Calu3 (cell line): ENCODE measurements at regions not wholly inside any gene's neighbourhood (a gene's known extent, or its start where the extent isn't known, plus 50 kb on each side); places are given as distances from the start of the nearest gene placed in this dataset.

Source experiments
- BruUV-seq: library from RNA; stranded (reverse); fragments of 400-500 nt; replicated peaks from 2 replicates; lab custom pipeline; 2021; lab: Mats Ljungman, UMichigan
- CTCF ChIA-PET: fragments of 300-600 bp; sonication (Branson Sonifier 250); formaldehyde crosslinking; loops from one replicate; lab custom pipeline; 2022; ENCODE audit warnings: antibody characterized with exemption; lab: Charles Lee
- DNase-seq: peaks from one replicate; pipeline ENCODE4 v3.0.0; 2022
- H3K27ac Mint-ChIP-seq: one replicate; pipeline ENCODE4 v1.8.0; 2022; ENCODE audit warnings: mixed read lengths; ENCODE audit not compliant: unreplicated experiment
- H3K27me3 Mint-ChIP-seq: one replicate; pipeline ENCODE4 v1.8.0; 2022; ENCODE audit warnings: mixed read lengths; ENCODE audit not compliant: unreplicated experiment
- H3K36me3 Mint-ChIP-seq: one replicate; pipeline ENCODE4 v1.8.0; 2022; ENCODE audit warnings: mild to moderate bottlenecking, moderate library complexity, mixed read lengths; ENCODE audit not compliant: insufficient read depth, unreplicated experiment
- H3K4me1 Mint-ChIP-seq: one replicate; pipeline ENCODE4 v1.8.0; 2022; ENCODE audit warnings: mild to moderate bottlenecking, low read depth, mixed read lengths; ENCODE audit not compliant: unreplicated experiment
- H3K4me3 Mint-ChIP-seq: one replicate; pipeline ENCODE4 v1.8.0; 2022; ENCODE audit warnings: mild to moderate bottlenecking, low read depth, moderate library complexity, mixed read lengths; ENCODE audit not compliant: unreplicated experiment
- H3K9me3 Mint-ChIP-seq: one replicate; pipeline ENCODE4 v1.8.0; 2022; ENCODE audit warnings: low read depth, mixed read lengths; ENCODE audit not compliant: unreplicated experiment
- intact Hi-C: fragments of 100-400 bp; cut with micrococcal nuclease; formaldehyde crosslinking; loops from one replicate; pipeline ENCODE4 v1.10.0; 2022; ENCODE audit not compliant: unreplicated experiment
- TF ChIP-seq, protein P1 (sequence below): fragments of 200-600 bp; IDR thresholded peaks from one replicate; pipeline ENCODE4 v1.8.0; 2022; ENCODE audit warnings: antibody characterized with exemption; ENCODE audit not compliant: unreplicated experiment

DNA sequence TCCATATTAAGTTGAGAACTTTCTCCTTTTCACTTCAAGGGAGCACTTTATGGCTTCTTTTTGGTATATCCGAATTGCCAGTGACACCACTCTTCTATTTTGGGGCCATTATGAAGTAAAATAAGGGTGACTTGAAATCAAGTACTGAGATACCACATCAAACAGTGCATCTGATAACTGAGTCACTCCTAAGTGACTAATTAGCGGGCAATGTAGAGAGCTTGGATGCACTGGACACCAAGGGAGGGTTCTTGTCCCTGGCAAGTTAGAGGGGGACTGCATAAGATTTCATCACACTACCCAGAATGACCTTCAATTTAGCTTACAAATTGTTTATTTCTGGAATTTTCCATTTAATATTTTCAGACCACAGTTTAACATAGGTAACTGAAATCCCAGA is 813.9 kb upstream of the CDH10 start:
- Mint-ChIP-seq H3K27me3 (no peaks in the 10 kb centered on the region), H3K9me3 (peaks cover 9% of the 10 kb centered on the region), H3K4me3 (no peak overlapping the region), H3K36me3 (no peaks in the 10 kb centered on the region), H3K4me1 (no peaks in the 10 kb centered on the region), H3K27ac (no peak overlapping the region)
- DNase-seq = no peak
- CTCF ChIA-PET = no interaction called here
- intact Hi-C loops = no loop called here
- TF ChIP-seq, protein P1, sequence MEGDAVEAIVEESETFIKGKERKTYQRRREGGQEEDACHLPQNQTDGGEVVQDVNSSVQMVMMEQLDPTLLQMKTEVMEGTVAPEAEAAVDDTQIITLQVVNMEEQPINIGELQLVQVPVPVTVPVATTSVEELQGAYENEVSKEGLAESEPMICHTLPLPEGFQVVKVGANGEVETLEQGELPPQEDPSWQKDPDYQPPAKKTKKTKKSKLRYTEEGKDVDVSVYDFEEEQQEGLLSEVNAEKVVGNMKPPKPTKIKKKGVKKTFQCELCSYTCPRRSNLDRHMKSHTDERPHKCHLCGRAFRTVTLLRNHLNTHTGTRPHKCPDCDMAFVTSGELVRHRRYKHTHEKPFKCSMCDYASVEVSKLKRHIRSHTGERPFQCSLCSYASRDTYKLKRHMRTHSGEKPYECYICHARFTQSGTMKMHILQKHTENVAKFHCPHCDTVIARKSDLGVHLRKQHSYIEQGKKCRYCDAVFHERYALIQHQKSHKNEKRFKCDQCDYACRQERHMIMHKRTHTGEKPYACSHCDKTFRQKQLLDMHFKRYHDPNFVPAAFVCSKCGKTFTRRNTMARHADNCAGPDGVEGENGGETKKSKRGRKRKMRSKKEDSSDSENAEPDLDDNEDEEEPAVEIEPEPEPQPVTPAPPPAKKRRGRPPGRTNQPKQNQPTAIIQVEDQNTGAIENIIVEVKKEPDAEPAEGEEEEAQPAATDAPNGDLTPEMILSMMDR = no peak
- no TSS peak for BruUV-seq

DNA sequence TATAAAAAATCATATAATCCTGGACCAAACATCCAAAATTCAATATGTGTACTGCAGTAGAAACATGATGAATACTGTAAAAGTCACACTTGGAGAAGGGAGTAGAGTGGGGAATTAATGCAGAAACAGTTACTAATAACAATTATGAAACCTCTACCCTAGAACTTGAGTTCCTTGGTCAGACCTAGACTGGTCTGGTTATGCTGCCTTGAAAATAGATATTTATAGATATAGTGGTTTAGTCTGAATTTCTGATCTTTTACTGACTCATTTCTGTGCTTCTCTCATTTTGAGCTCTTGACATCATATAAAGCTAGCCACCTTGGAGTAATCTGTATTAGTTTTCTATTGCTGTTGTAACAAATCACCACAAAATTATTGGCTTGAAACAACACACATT is 808.7 kb upstream of the CDH10 start:
- H3K27ac Mint-ChIP-seq = no peak overlapping the region
- H3K36me3 Mint-ChIP-seq = no peaks in the 10 kb centered on the region
- H3K4me1 Mint-ChIP-seq = no peaks in the 10 kb centered on the region
- no TSS peak for BruUV-seq
- CTCF ChIA-PET = no interaction called here
- H3K27me3 Mint-ChIP-seq = no peaks in the 10 kb centered on the region
- TF ChIP-seq, protein P1 = no peak
- intact Hi-C loops = no loop called here
- peaks cover 10% of the 10 kb centered on the region for H3K9me3 Mint-ChIP-seq
- no peak overlapping the region for H3K4me3 Mint-ChIP-seq
- DNase-seq = no peak

DNA sequence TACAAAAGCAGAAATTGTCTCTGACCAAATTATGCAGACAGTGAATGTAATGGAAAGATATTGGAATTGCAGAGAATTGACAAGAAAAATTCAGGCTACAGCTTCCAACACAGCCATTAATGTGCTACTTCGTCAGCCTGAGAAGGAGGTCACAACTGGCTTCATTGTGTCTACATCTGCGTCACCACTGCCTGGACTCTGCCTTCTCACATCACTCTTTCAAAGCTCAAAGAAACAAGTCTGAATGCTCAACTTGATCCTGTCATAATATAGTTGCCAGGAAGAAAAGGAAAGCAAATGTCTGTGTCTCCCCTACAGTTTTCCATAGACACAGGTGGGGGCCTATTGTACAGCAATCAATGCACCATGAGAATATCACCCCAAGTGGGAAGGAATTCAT is 806.5 kb upstream of the CDH10 start:
- no peaks in the 10 kb centered on the region for H3K4me1 Mint-ChIP-seq
- H3K4me3 Mint-ChIP-seq = no peak overlapping the region
- H3K9me3 Mint-ChIP-seq = peaks cover 10% of the 10 kb centered on the region
- CTCF ChIA-PET = no interaction called here
- H3K27ac Mint-ChIP-seq = no peak overlapping the region
- H3K36me3 Mint-ChIP-seq = no peaks in the 10 kb centered on the region
- BruUV-seq = no TSS peak
- DNase-seq = no peak
- H3K27me3 Mint-ChIP-seq = no peaks in the 10 kb centered on the region
- TF ChIP-seq, protein P1 = no peak
- intact Hi-C loops = no loop called here

DNA sequence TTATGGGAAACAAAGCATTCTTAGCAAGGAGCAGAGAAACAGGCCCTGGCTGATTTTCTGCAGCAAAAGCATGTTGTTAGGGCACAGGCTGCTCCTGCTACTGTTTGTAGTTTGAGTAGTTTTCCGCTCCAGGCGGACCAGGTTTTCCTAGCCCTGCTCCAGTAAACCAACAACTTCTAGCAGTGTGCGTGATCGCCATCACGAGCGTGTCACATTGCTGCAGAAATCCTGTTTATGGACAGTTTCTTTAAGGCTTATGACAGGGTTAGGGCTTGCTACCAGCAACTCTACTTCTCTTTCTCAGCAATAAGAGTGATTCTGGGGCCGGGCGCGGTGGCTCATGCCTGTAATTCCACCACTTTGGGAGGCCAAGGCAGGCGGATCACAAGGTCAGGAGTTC is 803.9 kb upstream of the CDH10 start:
- H3K36me3 Mint-ChIP-seq = no peaks in the 10 kb centered on the region
- TF ChIP-seq, protein P1 = no peak
- no peak overlapping the region for H3K27ac Mint-ChIP-seq
- intact Hi-C loops = no loop called here
- BruUV-seq = no TSS peak
- H3K9me3 Mint-ChIP-seq = peaks cover 12% of the 10 kb centered on the region
- no peak overlapping the region for H3K4me3 Mint-ChIP-seq
- no peaks in the 10 kb centered on the region for H3K27me3 Mint-ChIP-seq
- H3K4me1 Mint-ChIP-seq = no peaks in the 10 kb centered on the region
- DNase-seq = no peak
- CTCF ChIA-PET = no interaction called here
